NCI-H446 (cell line): ENCODE measurements at regions not wholly inside any gene's neighbourhood (a gene's known extent, or its start where the extent isn't known, plus 50 kb on each side); places are given as distances from the start of the nearest gene placed in this dataset.

Source experiments
- DNase-seq, 2 experiments: peaks; one replicate each; lab custom pipeline; 2025; lab: John Stamatoyannopoulos, UW

DNA sequence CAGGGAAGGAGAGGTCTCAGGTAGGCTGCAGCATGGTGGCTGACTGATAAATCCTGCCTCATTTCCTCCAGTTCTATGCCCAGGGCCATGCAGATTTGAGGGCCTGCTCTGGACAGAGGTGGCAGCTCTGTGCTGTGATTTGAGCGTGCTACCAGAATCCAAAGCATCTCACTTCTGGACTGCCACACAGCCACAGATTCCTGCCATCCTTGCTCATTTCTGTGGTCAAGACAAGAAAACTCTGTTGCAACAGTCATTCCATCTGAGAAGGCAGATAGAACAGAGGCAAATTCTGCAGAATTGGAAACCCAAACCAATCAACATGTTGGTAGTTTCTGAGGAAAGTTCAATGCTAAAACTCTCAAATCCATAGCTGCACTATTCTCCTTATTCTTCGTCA lies 102.8 kb upstream of the GALNT2 start:
- no peak for DNase-seq

DNA sequence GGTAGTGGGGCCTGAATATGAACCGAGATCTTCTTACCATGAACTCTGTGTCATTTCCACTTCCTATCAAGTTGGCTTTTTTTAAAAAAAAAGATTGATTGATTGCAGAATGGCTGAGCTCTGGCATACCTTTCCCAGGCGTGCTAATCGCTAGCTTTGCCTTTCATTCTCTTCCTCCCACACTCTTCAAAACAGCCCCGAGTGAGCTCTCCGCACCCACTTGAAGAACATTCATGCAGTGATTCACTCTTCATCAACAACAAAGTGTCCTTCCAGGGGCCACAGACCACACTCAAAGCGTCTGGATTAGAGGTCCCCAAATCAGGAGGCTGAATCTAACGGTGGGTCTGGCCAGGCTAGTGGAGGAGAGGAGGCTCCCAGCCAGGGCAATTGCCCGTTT lies 96.3 kb upstream of the GALNT2 start:
- no peak for DNase-seq

DNA sequence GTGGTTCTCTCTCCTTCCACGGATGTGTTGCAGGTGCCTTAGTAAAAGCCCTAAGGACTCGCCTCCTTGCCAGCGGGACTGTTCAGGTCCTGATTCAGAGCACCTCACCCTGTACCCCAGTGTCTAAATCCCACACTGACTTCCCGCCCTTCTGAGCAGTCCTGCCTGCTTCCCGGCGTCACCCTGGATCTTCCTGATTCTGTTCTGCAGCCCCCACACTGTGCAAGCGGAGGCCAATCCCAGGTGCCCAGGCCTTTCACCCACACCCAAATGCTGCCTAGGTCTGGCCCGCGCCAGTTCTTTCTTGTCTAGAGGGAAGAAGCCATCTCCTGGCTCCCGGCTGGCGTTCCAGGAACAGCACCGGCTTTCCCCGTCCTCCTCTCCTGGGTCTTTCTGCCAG lies 95.9 kb upstream of the GALNT2 start:
- DNase-seq = no peak

DNA sequence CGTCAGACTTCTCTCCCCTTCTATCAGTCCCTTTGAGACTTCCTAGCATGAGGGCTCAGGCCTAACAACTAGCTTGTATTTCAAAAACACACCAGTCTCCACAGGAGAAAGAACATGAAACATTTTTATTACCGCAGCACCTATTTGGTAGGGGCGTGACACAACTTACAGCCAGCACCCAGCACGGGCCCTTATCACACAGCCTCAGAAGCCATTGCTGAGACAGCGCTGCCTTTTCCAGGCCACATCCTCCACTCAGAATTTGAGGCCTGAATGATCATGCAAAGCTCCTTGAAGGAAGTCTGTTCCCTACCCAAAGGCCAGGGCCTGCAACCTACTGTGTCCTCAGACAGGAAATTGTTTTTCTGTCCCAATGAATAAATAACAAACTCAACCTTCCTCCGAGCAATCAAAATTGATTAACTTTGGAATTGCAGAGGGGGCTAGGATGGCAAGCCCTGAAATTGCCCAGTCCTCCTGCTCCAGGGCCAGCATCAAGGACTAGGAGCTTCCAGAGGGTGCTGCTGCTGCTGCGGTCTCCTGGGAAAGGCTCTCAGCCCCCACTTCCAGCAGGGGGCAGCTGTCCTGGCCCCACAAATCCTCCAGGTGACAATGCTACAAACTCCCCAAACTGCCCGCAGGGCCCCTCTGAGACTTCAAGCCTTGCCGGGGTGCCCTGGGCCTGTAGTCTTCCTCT lies 94.3 kb upstream of the GALNT2 start:
- no peak for DNase-seq

DNA sequence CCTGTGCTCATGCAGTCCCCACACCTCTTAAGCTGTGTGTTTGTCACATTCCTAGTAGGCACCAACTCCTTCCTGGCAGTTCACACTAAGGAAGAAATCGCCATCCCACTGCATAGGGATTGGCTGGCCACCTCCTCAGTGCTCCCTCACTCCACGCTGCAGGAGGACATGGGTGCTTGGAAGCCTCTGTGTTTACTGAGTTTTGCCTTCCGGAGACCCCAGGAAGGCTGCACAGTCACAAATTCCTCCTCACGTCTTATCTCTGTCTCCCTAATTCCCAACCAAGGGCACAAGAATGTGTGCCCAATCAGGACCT lies 93.8 kb upstream of the GALNT2 start:
- no peak for DNase-seq

DNA sequence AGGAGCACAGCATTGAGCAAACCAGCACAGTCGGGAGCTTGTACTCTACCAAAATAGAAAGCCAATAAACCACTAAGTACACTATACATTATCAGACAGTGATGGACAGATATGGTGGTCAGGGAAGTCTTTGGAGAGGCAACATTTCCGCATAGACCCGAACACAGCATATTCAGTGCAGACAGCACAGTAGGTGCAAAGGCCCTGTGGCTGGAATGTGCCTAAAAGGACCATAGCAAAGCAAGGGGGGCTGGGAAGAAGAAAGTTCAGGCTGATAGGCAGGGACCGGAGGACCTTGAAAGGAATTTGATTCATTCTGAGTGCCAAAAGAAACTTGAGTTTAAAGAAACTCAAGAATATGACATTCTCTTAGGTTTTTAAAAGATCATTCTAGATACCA lies 92.0 kb upstream of the GALNT2 start:
- no peak for DNase-seq

DNA sequence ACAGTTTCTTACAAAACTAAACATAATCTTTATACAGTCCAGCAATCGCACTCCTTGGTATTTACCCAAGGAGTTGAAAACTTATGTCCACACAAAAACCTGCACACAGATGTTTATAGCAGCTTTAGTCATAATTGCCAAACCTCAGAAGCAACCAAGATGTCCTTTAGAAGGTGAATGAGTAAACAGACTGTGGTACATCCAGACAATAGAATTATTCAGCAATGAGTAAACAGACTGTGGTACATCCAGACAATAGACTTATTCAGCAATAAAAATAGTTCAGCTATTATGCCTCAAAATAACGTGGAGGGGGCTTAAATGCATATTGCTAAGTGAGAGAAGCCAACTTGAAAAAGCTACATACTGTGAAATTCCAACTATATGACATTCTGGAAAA lies 87.0 kb upstream of the GALNT2 start:
- DNase-seq = no peak

DNA sequence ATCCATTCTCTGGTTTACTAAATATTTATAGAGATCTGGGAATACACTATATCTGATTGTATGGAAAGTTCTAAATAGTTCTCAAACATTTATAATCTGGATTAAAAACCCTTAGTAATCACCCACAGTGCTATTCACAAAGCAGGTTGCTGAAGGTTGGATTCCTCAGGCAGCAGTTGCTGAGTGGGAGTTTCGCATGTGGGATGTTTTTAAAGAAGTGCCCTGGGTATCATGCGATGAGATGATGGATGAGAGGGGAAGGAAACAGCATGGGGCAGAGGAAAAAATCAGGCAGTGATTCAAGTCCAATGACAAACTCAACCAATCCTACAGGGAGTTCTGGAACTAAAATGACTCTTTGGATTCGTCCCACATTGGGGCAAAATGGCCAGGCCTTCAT lies 85.3 kb upstream of the GALNT2 start:
- DNase-seq = no peak

DNA sequence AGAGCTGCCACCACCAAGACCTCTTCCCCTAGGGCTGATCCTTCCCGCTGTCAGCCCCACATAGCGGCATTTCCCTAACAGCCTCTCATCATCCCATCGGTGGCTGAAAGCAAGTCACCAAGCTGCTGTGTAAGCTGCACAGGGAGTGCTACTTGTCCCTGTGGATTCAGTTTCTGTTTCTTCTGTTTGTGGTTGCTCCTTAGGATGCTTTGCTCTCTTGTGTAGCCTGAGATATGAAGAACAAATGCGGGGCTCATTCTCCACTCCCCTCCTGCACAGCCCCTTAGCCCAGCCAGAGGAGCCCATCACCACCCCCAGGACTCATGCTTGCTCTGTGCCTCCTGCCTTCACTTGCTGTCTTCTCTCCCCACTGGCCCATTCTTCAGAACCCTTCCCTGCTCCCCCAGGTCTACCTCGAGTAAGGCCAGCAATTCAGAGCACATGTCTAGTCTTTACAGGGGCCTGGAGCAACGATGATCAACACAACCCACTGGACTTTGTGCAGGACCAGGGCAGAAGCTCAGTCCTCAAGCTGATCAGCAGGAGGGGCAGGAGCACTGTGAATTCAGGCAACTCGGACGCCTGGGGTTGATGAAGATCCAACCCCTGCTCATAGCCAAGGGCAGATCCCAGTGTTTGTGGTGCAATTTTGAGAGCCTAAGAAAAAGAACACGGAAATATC lies 82.6 kb upstream of the GALNT2 start:
- no peak for DNase-seq

DNA sequence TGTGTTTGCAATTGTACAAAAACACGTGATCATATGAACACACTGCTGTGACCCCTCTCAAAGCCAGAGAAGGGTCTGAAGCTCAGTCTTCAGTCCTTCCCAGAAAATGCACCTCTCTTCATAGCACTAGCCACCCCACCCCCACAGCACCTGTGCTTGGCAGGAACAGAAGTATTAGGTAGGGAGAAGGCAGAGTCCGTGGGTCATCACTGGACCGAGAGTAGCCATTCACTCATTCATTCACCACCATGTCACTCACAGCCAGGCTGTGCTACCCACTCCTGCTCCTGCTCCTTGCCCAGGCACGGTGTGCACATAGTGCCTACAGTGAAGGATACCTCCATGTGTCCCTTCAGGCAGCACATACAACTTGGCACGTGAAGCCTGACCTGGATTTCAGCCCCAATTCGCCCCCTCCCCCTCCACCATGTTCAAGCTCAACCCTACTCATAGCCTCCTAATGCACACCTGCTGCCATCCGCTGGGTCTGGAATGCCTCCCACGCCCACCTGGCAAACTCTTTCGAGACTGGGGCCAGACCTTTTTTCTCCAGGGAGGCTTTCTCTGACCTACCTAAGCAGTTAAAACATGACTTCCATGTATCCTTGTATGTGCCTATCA lies 81.9 kb upstream of the GALNT2 start:
- no peak for DNase-seq

DNA sequence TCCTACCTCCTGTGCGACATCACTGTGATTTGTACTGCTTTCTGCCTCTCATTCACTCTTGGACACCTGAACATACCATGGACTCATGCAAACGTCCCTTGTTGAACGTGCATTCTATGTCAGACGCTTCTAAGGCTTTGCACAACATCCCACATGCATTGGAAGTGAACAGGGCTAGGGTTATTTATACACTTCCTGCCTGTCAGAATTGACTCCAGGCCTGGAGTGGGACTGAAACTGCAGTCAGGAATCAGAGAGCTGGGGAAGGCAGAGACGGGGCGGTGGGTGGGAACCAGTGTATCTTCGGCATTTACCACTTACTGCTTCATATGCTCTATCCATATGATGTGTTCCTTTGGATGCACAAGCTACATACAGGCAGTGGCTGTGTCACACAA lies 81.4 kb upstream of the GALNT2 start:
- no peak for DNase-seq

DNA sequence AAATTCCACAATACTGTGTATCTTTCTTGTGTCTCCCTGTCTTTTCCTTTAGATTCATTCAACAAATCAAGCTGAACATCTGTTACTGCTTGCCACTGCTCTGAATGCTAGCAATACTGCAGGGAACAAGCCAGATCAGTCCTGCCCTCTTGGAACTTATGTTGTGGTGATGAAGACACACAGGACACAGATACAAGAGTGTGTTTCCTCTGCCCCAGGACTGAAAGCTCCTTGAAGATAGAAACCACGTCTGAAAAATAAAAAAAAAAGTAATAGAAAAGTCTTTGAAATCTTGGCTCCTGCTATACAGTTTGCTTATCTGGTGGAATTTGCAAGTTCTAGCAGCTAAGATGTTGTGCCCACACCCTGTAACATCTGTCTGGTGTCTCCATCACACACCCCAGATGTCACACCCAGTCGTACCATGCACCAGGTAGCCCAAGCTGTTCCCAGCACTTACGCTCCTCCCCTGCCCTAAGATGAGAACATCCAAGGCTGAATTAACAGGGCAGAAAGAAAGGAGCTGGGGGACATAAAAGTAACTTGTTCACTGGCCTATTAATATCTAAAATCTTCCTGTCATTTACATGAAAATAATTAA lies 80.2 kb upstream of the GALNT2 start:
- no peak for DNase-seq

DNA sequence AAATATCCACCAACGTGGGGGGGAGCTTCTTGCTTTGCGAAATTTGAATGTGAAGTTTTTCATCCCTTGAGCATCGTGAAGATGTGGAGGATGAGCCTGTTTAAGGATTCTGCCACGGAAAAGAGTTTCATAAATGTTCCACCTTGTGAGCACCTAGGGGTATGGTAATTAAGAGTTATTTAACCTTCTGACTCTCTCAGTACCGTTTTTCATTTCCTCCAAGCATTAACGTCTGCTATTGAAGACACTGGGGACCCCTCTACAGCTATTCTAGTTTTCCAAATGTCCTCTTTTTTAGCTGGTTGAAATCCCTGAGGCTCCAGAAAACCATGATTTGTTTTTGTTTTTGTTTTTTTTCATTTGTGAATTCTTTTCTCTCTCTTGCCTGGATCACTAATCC lies 79.1 kb upstream of the GALNT2 start:
- no peak for DNase-seq

DNA sequence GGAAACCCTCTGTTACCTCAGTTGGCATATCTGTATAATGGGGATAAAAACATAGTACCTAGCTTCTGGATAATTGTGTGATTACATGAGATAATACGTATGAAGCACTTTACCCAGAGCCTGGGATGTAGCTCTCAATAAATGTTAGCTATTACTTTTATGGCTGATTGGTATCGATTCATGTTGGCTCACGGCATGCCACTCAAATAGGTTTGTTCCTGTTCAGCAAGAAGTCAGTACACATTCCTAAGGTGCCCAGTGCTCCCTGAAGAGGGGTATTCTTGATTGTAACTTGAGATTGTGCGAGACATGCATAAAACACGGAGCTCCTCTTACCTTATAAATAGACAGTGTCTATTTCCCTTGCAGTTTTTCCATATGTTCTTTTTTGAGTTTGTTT lies 78.5 kb upstream of the GALNT2 start:
- no peak for DNase-seq

DNA sequence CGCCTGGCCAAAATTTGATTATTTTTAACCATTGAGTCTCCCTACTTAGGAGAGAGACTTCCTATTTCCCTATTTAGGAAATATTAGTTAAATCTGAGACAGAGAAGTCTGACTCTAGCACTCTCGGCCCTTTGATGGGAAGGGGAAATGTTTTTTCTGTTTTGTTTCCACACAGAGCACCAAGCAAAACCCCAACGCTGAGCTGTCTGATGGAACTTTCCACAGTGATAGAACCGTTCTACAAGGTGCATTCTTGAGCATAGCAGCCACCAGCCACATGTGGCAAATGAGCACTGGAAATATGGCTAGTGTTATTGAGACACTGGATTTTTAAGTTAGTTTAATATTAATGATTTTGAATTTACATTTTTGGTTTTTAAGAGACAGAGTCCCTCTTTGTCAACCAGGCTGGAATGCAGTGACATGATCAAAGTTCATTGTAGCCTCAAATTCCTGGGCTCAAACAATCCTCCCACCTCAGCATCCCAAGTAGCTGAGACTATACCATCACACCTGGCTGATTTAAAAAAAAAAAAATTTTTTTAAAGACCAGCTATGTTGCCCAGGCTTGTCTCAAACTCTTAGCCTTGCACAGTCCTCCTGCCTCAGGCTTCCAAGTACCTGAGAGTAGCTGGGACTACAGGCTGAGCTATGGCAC lies 77.3 kb upstream of the GALNT2 start:
- no peak for DNase-seq

DNA sequence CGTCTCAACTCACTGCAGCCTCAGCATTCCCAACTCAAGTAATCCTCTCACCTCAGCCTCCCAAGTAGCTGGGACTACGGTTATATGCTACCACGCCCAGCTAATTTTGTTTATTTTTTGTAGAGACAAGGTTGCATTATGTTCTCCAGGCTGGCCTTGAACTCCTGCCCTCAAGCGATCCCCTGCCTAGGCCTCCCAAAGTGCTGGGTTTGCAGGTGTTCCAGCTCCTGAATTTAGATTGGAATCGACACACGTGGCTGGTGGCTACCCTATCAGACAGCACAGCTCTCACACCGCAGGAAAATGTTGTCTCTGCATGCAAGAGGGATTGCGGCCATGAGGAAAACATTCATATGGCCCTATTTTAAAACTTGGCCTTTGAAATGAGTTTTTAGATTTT lies 76.7 kb upstream of the GALNT2 start:
- DNase-seq = no peak

DNA sequence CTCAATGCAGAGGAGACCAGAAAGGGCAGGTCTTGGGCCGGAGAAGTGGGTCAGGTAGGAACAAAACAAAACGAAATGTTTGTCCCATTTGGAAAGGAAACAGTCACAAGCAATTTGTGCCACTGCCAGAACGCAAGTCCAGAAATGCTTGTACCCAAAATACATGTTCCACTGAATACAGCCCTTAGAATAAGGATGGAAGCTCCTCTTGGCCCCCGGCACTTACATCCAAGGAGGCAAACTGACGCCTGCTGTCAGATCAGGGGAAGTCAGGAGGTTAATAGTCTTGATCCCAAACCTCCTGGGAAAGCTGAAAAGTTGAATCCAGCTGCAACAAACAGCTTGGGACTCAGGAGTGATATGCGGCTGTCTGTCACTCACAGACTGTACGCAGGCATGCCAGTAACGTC lies 75.9 kb upstream of the GALNT2 start:
- no peak for DNase-seq

DNA sequence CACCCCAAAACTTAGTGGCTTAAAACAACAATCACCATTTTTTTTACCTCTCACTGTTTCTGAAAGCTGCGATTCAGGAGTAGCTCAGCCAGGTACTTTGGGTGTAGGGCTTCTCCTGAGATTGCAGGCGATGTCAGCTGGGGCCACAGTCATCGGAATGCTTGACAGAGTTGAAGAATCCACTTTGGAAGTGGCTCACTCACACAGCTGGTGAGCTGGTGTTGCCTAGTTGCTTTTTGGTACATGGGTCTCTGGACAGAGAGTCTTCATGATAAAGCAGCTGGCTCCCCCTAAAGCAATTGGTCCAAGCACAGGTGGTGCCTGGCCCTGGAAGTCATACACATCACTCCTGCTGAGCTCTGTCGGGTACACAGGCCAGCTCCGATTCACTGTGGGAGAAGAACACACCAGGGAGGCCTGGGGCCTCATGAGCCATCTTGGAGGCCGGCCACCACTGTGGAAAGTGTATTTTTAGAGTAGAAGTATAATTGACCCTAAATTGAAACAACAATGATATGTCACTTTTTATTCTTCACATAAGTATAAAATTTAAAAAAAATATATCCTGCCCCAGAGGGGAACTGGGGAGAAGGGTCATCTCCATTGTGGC lies 75.2 kb upstream of the GALNT2 start:
- no peak for DNase-seq

DNA sequence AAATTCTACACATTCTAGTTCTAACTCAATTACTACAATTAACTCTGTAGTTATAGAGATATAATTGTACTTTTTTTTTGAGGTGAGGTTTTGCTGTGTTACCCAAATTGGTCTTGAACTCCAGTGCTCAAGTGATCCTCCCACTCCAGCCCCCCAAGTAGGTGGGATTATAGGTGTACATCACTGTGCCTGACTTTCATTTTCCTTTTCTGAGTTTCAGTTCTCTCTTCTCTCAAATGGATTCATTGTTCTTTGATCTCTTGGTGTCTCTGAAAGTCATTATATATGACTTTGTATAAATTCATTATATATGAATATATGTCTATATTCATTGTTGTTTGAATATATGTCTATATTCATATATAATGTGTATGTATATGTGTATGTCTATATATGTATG lies 74.0 kb upstream of the GALNT2 start:
- DNase-seq = no peak

DNA sequence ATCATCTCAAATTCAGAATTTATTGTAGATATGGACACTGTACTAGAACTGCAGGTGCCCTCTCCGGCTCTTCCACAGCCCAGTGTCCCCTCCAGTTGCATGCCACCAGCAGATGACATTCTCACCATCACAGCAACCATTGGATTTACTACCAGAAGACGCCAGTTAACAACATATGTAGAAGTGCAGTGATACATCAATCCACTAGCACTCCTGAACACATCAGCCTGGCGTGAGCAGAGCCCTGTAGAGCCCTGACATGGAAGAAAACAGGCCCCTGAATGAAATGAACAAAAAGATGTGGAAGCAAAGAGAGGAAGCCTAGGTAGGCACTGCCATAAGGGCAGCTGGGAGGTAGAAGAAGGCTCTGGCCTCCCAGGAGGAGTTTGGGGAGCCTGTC lies 73.1 kb upstream of the GALNT2 start:
- no peak for DNase-seq

DNA sequence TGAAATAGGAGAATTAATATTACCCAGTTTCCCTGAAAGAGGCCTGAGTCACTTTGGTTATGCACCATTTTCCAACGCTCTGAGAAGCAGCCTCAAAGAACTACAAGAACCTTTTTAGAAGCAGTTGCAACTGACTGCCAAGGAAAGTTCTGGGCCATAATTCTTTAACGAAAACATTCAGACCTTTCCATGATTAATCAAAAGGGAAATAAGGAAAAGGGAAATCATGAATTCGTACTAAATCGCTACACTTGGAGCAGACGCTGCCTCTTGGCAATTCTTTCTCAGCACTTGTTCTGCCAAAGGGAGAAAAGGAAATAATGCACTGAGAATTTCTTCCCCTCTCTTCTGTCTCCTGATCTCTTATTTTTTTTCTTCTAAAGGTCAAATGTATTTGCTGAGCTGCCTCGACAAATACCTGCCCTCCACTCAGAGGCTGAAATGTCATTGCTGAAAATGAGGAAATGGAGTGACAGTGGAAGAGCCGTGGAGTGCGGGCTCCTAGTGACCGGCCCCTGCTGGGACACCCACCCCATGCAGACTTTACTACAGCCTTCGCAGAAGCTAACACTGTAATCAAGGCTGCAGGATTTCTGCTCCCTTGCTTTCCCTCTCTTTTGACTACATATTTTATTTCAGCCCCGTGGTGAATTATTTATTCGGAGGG lies 67.9 kb upstream of the GALNT2 start:
- no peak for DNase-seq
